AG10803 (cell line): ENCODE measurements at regions not wholly inside any gene's neighbourhood (a gene's known extent, or its start where the extent isn't known, plus 50 kb on each side); places are given as distances from the start of the nearest gene placed in this dataset.

Source experiments
- DNase-seq: peaks from one replicate; pipeline ENCODE4 v3.0.0; 2010; ENCODE audit warnings: low read depth
- H3K4me3 ChIP-seq: 2 replicates; pipeline ENCODE4 v1.5.1; 2011; ENCODE audit warnings: mild to moderate bottlenecking, low read length, control low read depth
- TF ChIP-seq, protein P1 (sequence below): conservative IDR thresholded peaks from 2 replicates; pipeline ENCODE4 v1.5.1; 2011; ENCODE audit warnings: mild to moderate bottlenecking, low read length, control low read depth, inconsistent platforms

DNA sequence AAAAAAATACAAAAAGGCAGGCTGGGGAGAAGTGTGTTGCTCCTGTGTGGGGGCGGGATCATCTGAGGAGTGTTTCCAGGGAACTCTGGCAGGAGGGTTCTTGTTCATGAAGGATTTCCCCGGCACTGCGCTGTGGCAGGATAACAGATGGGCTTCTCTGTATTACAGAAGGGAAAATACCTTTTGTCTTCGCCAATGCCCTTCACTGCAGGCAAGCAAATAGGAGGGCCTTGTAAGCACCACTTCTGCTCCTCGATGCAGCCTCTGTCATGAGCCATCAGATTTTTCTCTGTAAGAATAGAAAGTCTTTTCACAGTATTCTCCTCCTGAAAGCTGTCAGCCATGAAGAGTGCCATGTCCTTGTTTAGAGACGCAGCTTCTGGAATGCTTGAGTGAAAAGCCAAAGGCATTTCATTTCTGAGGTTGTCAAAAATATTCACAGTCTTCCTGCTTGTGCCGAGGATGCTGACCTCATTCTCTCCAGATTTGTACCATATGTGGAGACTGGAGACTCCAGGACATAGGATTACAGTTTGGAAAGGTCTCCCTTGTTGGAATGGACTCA, 294.0 kb downstream of the YTHDC2 start:
- DNase-seq, result peak; percentile 83
- H3K4me3 ChIP-seq, result peak overlapping the region; percentile 39
- TF ChIP-seq, protein P1, sequence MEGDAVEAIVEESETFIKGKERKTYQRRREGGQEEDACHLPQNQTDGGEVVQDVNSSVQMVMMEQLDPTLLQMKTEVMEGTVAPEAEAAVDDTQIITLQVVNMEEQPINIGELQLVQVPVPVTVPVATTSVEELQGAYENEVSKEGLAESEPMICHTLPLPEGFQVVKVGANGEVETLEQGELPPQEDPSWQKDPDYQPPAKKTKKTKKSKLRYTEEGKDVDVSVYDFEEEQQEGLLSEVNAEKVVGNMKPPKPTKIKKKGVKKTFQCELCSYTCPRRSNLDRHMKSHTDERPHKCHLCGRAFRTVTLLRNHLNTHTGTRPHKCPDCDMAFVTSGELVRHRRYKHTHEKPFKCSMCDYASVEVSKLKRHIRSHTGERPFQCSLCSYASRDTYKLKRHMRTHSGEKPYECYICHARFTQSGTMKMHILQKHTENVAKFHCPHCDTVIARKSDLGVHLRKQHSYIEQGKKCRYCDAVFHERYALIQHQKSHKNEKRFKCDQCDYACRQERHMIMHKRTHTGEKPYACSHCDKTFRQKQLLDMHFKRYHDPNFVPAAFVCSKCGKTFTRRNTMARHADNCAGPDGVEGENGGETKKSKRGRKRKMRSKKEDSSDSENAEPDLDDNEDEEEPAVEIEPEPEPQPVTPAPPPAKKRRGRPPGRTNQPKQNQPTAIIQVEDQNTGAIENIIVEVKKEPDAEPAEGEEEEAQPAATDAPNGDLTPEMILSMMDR, result no peak

DNA sequence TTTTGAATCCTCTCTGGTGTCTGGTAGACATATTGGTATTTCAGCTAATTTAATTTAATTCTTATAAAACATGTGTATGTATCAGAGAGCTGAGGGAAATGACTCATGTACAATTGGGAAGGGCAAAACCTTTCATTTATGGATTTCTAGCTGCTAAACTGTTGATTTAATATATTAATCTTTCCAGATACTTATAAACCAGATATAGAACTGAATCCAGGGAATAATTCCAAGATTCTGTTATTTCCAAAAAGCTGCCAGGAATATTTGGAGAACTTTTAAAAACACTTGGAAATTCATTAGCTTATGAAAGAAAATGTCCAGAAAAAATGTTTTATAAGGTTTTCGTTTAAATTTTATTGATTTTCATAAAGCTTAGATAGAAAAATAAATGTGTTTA, 295.5 kb downstream of the YTHDC2 start:
- no peak overlapping the region for H3K4me3 ChIP-seq
- TF ChIP-seq, protein P1, result no peak
- DNase-seq, result no peak

DNA sequence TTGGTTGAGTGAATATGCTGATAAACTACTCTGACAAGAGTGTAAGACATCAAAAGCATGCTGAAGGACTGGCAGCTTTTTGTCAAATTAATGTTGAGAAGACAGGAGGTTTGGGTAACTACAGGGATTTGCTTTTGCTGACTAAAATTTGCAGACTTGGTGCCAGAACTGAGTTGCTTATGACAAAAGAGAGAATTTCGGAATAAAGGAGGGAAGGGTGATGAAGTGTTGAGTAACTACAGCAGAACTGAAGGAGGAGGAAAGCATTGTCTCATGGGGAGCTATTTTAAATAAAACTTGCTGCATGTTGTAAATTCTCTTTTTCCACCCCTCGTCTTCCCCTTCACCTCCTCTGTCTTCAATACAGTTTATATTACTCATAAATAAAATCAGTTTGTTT, 296.1 kb downstream of the YTHDC2 start:
- no peak overlapping the region for H3K4me3 ChIP-seq
- no peak for DNase-seq
- TF ChIP-seq, protein P1, result no peak

DNA sequence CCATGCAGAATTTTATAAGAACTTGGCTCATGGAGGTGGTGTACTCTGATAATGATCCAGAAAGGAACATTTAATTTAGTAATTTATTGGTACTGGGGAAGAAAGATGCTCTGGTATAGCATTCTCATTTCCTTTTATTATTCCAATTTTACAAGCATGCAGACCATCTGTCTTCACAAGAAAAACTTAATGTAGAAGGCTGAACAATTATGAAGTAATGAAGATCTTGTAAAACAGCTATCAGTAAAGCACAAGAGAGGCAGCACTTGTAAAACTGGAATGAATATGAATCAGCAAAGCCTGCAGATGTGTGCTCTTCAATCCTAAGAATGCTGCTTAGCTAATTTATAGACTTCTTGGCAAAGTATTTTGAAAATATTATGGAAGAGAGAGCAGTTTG, 300.0 kb downstream of the YTHDC2 start:
- DNase-seq, result no peak
- TF ChIP-seq, protein P1, result no peak

DNA sequence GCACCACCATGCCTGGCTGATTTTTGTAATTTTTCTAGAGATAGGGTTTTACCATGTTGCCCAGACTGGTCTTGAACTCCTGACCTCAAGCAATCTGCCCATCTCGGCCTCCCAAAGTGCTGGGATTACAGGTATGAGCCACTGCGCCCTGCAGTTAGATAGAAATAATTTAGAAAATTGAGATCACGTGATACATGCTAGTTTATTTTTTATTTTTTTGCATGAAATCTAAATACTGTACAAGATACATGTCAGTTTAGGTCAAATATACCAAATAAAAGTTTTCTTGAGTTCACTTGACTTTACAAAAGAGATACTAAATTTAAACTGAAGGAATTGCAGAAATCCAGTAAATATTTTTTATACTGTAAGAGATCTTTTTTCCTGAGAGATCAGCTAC, 304.2 kb downstream of the YTHDC2 start:
- TF ChIP-seq, protein P1, result no peak
- no peak overlapping the region for H3K4me3 ChIP-seq
- DNase-seq, result no peak

More for the DNA sequence above, 300.0 kb downstream of the YTHDC2 start:
- no peak overlapping the region for H3K4me3 ChIP-seq

DNA sequence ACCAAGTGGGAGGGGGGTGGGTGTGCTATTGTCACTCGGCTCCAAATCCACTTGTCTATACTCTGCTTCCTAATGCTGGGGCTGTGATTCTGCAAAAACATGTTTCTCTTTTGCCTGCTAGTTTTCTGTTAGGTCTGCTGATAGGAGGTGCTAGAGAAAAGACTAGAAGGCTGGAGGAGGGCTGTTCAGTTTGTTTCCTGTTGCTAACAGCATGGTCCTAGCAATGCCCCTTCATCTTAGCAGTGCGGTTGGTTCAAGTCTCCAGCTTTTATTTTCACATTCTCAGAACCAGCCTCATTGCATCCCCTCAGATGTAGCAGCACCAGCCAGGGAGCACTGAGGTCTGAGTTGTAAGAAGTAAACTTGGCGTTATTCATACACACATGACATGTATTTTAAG, 310.2 kb downstream of the YTHDC2 start:
- H3K4me3 ChIP-seq, result no peak overlapping the region
- DNase-seq, result no peak

DNA sequence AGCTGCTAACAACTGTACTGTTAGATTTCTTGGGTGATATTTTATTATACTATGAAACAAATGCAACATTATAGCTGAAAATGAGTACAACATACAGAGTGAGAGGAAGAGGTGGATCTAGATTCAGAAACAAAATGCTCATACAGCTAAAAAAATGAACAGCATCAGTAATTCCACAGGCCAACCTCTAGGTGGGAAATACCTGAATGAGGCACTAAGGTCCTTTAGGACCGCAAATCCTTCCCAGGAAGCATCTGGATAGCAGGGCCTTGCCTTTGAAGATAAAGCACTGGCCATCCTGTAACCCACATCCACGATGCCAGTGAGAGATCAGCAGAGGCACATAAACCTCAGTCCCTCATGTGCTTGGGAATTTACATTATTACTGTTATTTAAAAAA, 310.8 kb downstream of the YTHDC2 start:
- H3K4me3 ChIP-seq, result no peak overlapping the region
- TF ChIP-seq, protein P1, result no peak
- no peak for DNase-seq

More for the DNA sequence above, 310.2 kb downstream of the YTHDC2 start:
- TF ChIP-seq, protein P1, result no peak
